Tibial artery (tissue), 4 donors: ENCODE measurements at regions not wholly inside any gene's neighbourhood (a gene's known extent, or its start where the extent isn't known, plus 50 kb on each side); places are given as distances from the start of the nearest gene placed in this dataset.
A peak's percentile ranks its signal among the peaks of the same experiment; 100 is the strongest.

Experiments
- DNase-seq, 2 donors: peaks; one replicate each; pipeline ENCODE4 v3.0.0-alpha.2; 2019
- H3K27ac ChIP-seq, 2 donors: fragments of 200-600 bp; sonication (generic) in 1 of 2; 1 replicate in 1 of 2; 2 replicates in 1 of 2; pipeline ENCODE4 v1.5.1; 2018 to 2019; ENCODE audit warnings: mild to moderate bottlenecking in 1 of 2
- H3K27me3 ChIP-seq, 2 donors: fragments of 200-600 bp; sonication (generic) in 1 of 2; one replicate each; pipeline versions ENCODE4 v1.5.1 to v1.6.0; 2016 to 2019
- H3K36me3 ChIP-seq, 3 donors: fragments of 200-600 bp; sonication (generic) in 2 of 3; one replicate each; pipeline ENCODE4 v1.5.1; 2016 to 2019; ENCODE audit warnings: mild to moderate bottlenecking in 2 of 3
- H3K4me1 ChIP-seq, 4 donors: fragments of 200-600 bp; sonication (generic) in 2 of 4; 1 replicate in 3 of 4; 2 replicates in 1 of 4; pipeline ENCODE4 v1.5.1; 2016 to 2019
- H3K4me3 ChIP-seq, 2 donors: fragments of 200-600 bp; sonication (generic) in 1 of 2; 1 replicate in 1 of 2; 2 replicates in 1 of 2; pipeline ENCODE4 v1.5.1; 2018 to 2019; ENCODE audit warnings: mild to moderate bottlenecking in 2 of 2
- H3K9me3 ChIP-seq, 3 donors: fragments of 200-600 bp; sonication (generic) in 1 of 3; one replicate each; pipeline ENCODE4 v1.5.1; 2016 to 2019
- CTCF ChIP-seq, 2 experiments: fragments of 200-600 bp in 1 of 2; fragments of 450-650 bp in 1 of 2; IDR thresholded peaks; one replicate each; pipeline ENCODE4 v1.5.1; 2017 to 2019; ENCODE audit warnings: antibody characterized with exemption in 2 of 2, mild to moderate bottlenecking in 1 of 2, moderate library complexity in 1 of 2
- intact Hi-C: fragments of 100-400 bp; cut with DNase I; formaldehyde crosslinking; loops from one replicate; pipeline ENCODE4 v1.15.0; 2023; ENCODE audit warnings: low total_unique reads

DNA sequence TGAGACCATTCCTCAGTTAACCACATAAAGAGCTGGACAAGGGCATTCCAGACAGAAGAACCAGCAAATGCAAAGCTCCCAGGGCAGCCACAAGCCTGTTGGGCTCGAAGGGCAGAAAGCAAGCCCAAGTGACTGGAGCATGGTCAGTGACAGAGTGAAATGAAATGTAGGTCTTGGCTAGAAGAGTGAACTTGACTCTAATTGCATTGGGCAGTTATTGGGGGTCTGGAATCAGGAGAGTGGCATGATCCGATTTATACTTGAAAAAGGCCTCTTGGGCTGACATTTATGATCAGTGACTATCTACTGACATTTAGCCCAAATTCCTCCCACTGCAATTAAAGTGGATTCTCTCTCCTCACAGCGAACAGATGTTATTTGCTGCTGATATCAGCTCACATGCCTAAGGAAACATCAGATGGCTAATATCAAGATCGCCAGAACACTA is 152.5 kb upstream of the KLF7 start:
- Histone ChIP-seq H3K4me1 (no peaks in the 10 kb centered on the region), H3K27ac (no peak overlapping the region), H3K36me3 (no peaks in the 10 kb centered on the region), H3K9me3 (no peaks in the 10 kb centered on the region), H3K4me3 (no peak overlapping the region), H3K27me3 (no peaks in the 10 kb centered on the region)
- TF ChIP-seq CTCF (IDR thresholded peaks at IDR 0.05), result no peak
- DNase-seq, result no peak
- intact Hi-C loops, result no loop called here

- Histone ChIP-seq H3K4me1 (no peaks in the 10 kb centered on the region), H3K27ac (no peak overlapping the region), H3K9me3 (no peaks in the 10 kb centered on the region), H3K27me3 (no peaks in the 10 kb centered on the region), H3K36me3 (no peaks in the 10 kb centered on the region), H3K4me3 (no peak overlapping the region)
- no peak for TF ChIP-seq CTCF (IDR thresholded peaks at IDR 0.05)
- DNase-seq, result peak in 1 of 2 donors; percentile 30
- intact Hi-C loops, result no loop called here
Measured at GRCh38 chr2:207319316-207319715, 153.6 kb upstream of the KLF7 start.

GRCh38 chr2:207320381-207321159 is 154.8 kb upstream of the KLF7 start:
- Histone ChIP-seq H3K4me1 (no peaks in the 10 kb centered on the region), H3K27me3 (no peaks in the 10 kb centered on the region), H3K36me3 (no peaks in the 10 kb centered on the region), H3K4me3 (no peak overlapping the region), H3K27ac (no peak overlapping the region), H3K9me3 (no peaks in the 10 kb centered on the region)
- no peak for TF ChIP-seq CTCF (IDR thresholded peaks at IDR 0.05)
- intact Hi-C loops, result no loop called here
- DNase-seq, result no peak

- Histone ChIP-seq H3K36me3 (no peaks in the 10 kb centered on the region), H3K4me3 (no peak overlapping the region), H3K9me3 (no peaks in the 10 kb centered on the region), H3K27ac (no peak overlapping the region), H3K4me1 (no peaks in the 10 kb centered on the region), H3K27me3 (no peaks in the 10 kb centered on the region)
- TF ChIP-seq CTCF (IDR thresholded peaks at IDR 0.05), result no peak
- intact Hi-C loops, result no loop called here
- DNase-seq, result no peak
Measured at GRCh38 chr2:207321514-207321913, 155.8 kb upstream of the KLF7 start.

GRCh38 chr2:207324001-207324400 is 158.3 kb upstream of the KLF7 start:
- H3K27me3 ChIP-seq, result no peaks in the 10 kb centered on the region
- DNase-seq, result no peak
- H3K4me1 ChIP-seq, result no peaks in the 10 kb centered on the region
- no peak overlapping the region for H3K4me3 ChIP-seq
- TF ChIP-seq CTCF (IDR thresholded peaks at IDR 0.05), result no peak
- intact Hi-C loops, result no loop called here
- H3K36me3 ChIP-seq, result no peaks in the 10 kb centered on the region
- no peaks in the 10 kb centered on the region for H3K9me3 ChIP-seq
- no peak overlapping the region for H3K27ac ChIP-seq
